ENCODE measurements at regions not wholly inside any gene's neighbourhood (a gene's known extent, or its start where the extent isn't known, plus 50 kb on each side); places are given as distances from the start of the nearest gene placed in this dataset.

GRCh38 chr1:199753513-199753912 lies 274.0 kb upstream of the NR5A2 start:
- no peaks in the 10 kb centered on the region for H3K4me1 ChIP-seq (ENCODE audit: insufficient read depth, low read length)
- H3K9ac ChIP-seq (ENCODE audit: insufficient read depth, low read depth, low read length): no peak overlapping the region
- H3K27me3 ChIP-seq (ENCODE audit: control insufficient read depth in 1 of 2, insufficient read depth in 2 of 2, low read length in 2 of 2): no peaks in the 10 kb centered on the region
- H2AFZ ChIP-seq (ENCODE audit: low read length): no peak overlapping the region
- no TSS peak for BruUV-seq (replicated peaks)
- H3K4me3 ChIP-seq (replicated peaks in 1 of 3; ENCODE audit: insufficient read depth in 1 of 3, low read depth in 2 of 3, low read length in 3 of 3): no peak overlapping the region
- no peak for FAIRE-seq
- ChIA-PET POLR2A (no interaction called here), CTCF (ENCODE audit: low intra/inter-chr PET ratio, low total read pairs) (no interaction called here)
- no peak for DNase-seq (ENCODE audit: low spot score)
- H3K36me3 ChIP-seq (replicated peaks in 1 of 2; ENCODE audit: control insufficient read depth in 1 of 2, insufficient read depth in 2 of 2, low read length in 2 of 2): no peaks in the 10 kb centered on the region
- TF ChIP-seq ZBED4 (CRISPR knock-in tag; IDR thresholded peaks at IDR 0.05; ENCODE audit: borderline replicate concordance) (no peak), ZNF704 (CRISPR knock-in tag; IDR thresholded peaks at IDR 0.05; ENCODE audit: borderline replicate concordance) (no peak), HNF4G (IDR thresholded peaks at IDR 0.05; ENCODE audit: borderline replicate concordance, low read depth, low read length) (no peak), HNF4G (CRISPR knock-in tag; IDR thresholded peaks at IDR 0.05; ENCODE audit: borderline replicate concordance, low read depth) (no peak), ZBTB38 (CRISPR knock-in tag; IDR thresholded peaks at IDR 0.05) (no peak), FOXO4 (CRISPR knock-in tag; conservative IDR thresholded peaks at IDR 0.05) (no peak), ZNF878 (CRISPR knock-in tag; IDR thresholded peaks at IDR 0.05) (no peak)
- no peak overlapping the region for H3K27ac ChIP-seq (ENCODE audit: extremely low read length, insufficient read depth, low read length)
- no peak overlapping the region for H3K4me2 ChIP-seq (ENCODE audit: low read depth, low read length)
- intact Hi-C loops (cut with micrococcal nuclease; ENCODE audit: unreplicated experiment): no loop called here
- in situ Hi-C loops (cut with HindIII; ENCODE audit: extremely low pct_ligation_motif_present, low pct_unique_long_range_greater_than_20kb): no loop called here
- H3K9me3 ChIP-seq (ENCODE audit: low read length): no peaks in the 10 kb centered on the region
- H4K20me1 ChIP-seq (ENCODE audit: insufficient read depth, low read length): no peaks in the 10 kb centered on the region
- ATAC-seq: no peak
- WGBS (ENCODE audit: low lambda C conversion rate): 0% methylated on average over 2 of the region's 2 CpGs
- no peaks in the 10 kb centered on the region for H3K79me2 ChIP-seq (ENCODE audit: insufficient read depth, low read length)
